Astrocyte of the cerebellum (primary cell): ENCODE measurements at regions not wholly inside any gene's neighbourhood (a gene's known extent, or its start where the extent isn't known, plus 50 kb on each side); places are given as distances from the start of the nearest gene placed in this dataset.
"Not testable (repeated sequence)": the region's sequence is repeated elsewhere in the genome, so short reads cannot be mapped to it uniquely, and the experiment has no call there.

Experiments used
- DNase-seq: peaks from one replicate; pipeline ENCODE4 v3.0.0-alpha.2; 2011; ENCODE audit warnings: low read depth
- H3K4me3 ChIP-seq: 2 replicates; pipeline ENCODE4 v1.5.1; 2011; ENCODE audit warnings: mild to moderate bottlenecking, low read depth, low read length, moderate library complexity
- in situ Hi-C: cut with HindIII; loops from 2 replicates; pipeline ENCODE4 v1.10.0; 2017; ENCODE audit warnings: low sequenced_read_pairs
- TF ChIP-seq, protein P1 (sequence below): IDR thresholded peaks from 2 replicates; pipeline ENCODE4 v1.5.1; 2012; ENCODE audit warnings: low read length, low read depth, moderate library complexity, mild to moderate bottlenecking; ENCODE audit errors: missing control alignments

DNA sequence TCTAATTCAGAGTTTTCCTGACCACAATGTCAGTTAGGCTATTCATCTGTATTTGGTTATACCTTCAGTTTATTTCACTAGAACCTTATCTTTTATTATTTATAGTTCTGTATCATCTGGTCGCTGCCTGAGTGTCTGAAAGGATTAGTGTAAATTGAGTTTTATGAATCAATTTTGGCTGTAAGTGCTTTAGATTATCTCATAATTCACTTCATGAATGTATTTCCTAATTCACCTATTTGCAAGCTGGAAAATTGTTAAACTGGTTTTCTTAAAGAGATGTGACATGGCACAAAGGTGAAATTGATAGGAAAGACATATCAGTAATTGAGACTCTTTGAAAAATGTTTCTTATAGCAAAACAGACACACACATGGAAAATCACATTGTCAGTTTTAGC, 242.4 kb upstream of the ACO1 start:
- in situ Hi-C loops, result no loop called here
- no peak for DNase-seq
- H3K4me3 ChIP-seq, result no peak overlapping the region
- TF ChIP-seq, protein P1, sequence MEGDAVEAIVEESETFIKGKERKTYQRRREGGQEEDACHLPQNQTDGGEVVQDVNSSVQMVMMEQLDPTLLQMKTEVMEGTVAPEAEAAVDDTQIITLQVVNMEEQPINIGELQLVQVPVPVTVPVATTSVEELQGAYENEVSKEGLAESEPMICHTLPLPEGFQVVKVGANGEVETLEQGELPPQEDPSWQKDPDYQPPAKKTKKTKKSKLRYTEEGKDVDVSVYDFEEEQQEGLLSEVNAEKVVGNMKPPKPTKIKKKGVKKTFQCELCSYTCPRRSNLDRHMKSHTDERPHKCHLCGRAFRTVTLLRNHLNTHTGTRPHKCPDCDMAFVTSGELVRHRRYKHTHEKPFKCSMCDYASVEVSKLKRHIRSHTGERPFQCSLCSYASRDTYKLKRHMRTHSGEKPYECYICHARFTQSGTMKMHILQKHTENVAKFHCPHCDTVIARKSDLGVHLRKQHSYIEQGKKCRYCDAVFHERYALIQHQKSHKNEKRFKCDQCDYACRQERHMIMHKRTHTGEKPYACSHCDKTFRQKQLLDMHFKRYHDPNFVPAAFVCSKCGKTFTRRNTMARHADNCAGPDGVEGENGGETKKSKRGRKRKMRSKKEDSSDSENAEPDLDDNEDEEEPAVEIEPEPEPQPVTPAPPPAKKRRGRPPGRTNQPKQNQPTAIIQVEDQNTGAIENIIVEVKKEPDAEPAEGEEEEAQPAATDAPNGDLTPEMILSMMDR, result no peak

- in situ Hi-C loops, H3K4me3 ChIP-seq, DNase-seq: not testable (repeated sequence)
These were observed 235.9 kb upstream of the ACO1 start for GRCh38 chr9:32148553-32148952.

DNA sequence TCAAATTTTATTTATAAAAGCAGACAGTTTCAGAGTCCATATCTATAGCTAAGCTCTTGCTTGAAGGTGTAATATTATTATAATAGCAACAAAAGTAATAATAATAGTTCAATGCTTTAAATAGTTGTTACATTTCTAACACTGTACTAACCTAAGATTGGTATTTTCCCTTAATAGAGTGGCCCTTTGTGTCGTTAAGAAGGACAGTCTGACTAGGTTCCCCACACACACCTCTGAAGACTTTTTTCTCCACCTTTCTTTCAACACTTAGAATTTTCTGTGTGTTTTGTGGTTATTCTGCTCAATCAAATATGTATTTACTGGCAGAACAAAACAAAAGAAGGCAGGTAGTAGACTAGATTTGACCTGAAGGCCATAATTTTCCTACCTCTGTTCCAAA, 223.2 kb upstream of the ACO1 start:
- DNase-seq, result no peak
- in situ Hi-C loops, result no loop called here
- TF ChIP-seq, protein P1, result no peak
- no peak overlapping the region for H3K4me3 ChIP-seq

GRCh38 chr9:32161720-32162119, 222.7 kb upstream of the ACO1 start:
- in situ Hi-C loops, result no loop called here
- no peak for DNase-seq
- TF ChIP-seq, protein P1, result no peak
- no peak overlapping the region for H3K4me3 ChIP-seq

GRCh38 chr9:32166316-32166715, 218.1 kb upstream of the ACO1 start:
- H3K4me3 ChIP-seq, DNase-seq, in situ Hi-C loops: not testable (repeated sequence)

DNA sequence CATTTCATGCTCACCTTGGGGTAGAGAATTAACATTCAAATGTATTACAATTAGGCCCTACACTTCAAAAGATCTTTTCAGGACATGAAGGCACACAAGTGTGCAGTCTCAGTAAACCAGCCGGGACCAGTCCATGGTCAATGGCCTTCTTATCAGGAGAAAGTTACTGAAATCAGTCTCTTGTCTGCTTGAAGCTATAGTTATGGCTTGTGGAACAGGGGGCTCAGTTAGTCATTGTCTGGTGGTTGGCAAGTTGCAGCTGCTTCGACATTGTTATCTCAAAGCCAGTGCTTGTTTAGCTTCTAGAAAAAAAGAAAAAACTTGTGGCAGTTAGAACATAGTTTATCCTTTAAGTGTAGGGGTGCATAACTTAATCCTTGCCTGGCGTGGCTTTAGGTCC, 213.1 kb upstream of the ACO1 start:
- H3K4me3 ChIP-seq, result no peak overlapping the region
- no peak for DNase-seq
- TF ChIP-seq, protein P1, result no peak
- in situ Hi-C loops, result no loop called here

- in situ Hi-C loops, result no loop called here
- TF ChIP-seq, protein P1, result no peak
- no peak overlapping the region for H3K4me3 ChIP-seq
- DNase-seq, result no peak
These were observed 212.2 kb upstream of the ACO1 start for GRCh38 chr9:32172256-32172655.

GRCh38 chr9:32177396-32177795, 207.0 kb upstream of the ACO1 start:
- H3K4me3 ChIP-seq, result no peak overlapping the region
- DNase-seq, result no peak
- in situ Hi-C loops, result no loop called here
- TF ChIP-seq, protein P1, result no peak
